ENCODE measurements at regions not wholly inside any gene's neighbourhood (a gene's known extent, or its start where the extent isn't known, plus 50 kb on each side); places are given as distances from the start of the nearest gene placed in this dataset.

DNA sequence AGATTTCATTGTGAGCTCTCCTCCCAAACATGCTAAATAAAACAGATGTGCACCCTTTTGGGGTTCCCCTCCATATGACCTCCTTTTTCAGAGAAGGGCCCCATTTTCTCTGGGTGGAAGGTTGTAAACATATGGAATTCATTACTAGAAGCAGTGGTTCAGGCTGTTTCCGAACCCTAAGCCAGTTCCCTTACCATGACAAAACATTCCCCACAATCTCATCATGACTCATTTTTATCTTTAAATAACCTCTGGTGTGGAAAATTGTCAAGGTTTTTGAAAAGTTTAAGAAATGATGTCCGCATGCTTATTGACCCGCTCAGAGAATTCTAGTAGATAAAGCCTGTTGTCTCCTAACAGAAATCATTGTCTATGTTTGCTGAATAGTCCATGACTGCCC is 127.3 kb upstream of the PIK3R1 start:
- TF ChIP-seq, protein P1, sequence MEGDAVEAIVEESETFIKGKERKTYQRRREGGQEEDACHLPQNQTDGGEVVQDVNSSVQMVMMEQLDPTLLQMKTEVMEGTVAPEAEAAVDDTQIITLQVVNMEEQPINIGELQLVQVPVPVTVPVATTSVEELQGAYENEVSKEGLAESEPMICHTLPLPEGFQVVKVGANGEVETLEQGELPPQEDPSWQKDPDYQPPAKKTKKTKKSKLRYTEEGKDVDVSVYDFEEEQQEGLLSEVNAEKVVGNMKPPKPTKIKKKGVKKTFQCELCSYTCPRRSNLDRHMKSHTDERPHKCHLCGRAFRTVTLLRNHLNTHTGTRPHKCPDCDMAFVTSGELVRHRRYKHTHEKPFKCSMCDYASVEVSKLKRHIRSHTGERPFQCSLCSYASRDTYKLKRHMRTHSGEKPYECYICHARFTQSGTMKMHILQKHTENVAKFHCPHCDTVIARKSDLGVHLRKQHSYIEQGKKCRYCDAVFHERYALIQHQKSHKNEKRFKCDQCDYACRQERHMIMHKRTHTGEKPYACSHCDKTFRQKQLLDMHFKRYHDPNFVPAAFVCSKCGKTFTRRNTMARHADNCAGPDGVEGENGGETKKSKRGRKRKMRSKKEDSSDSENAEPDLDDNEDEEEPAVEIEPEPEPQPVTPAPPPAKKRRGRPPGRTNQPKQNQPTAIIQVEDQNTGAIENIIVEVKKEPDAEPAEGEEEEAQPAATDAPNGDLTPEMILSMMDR (IDR thresholded peaks at IDR 0.05) = no peak
- no peak for TF ChIP-seq POLR2A (IDR thresholded peaks at IDR 0.05)

Data from Peyer's patch (tissue), 4 donors.